Type B pancreatic cell (in vitro differentiated cells): ENCODE measurements at regions not wholly inside any gene's neighbourhood (a gene's known extent, or its start where the extent isn't known, plus 50 kb on each side); places are given as distances from the start of the nearest gene placed in this dataset.

Source experiments
- DNase-seq: peaks from one replicate; pipeline ENCODE4 v3.0.0; 2021; ENCODE audit warnings: mixed read lengths; ENCODE audit not compliant: unreplicated experiment; ENCODE audit errors: extremely low spot score
- H3K27ac Mint-ChIP-seq: 2 replicates; pipeline ENCODE4 v1.8.0; 2021; ENCODE audit warnings: mild to moderate bottlenecking, mixed read lengths
- H3K27me3 Mint-ChIP-seq: 2 replicates; pipeline ENCODE4 v1.8.0; 2021; ENCODE audit warnings: mixed read lengths
- H3K36me3 Mint-ChIP-seq: 2 replicates; pipeline ENCODE4 v1.8.0; 2021; ENCODE audit warnings: mixed read lengths
- H3K4me1 Mint-ChIP-seq: one replicate; pipeline ENCODE4 v1.8.0; 2021; ENCODE audit warnings: mixed read lengths; ENCODE audit not compliant: unreplicated experiment
- H3K4me3 Mint-ChIP-seq: 2 replicates; pipeline ENCODE4 v1.8.0; 2021; ENCODE audit warnings: mild to moderate bottlenecking, mixed read lengths
- H3K9me3 Mint-ChIP-seq: 2 replicates; pipeline ENCODE4 v1.8.0; 2021; ENCODE audit warnings: mixed read lengths
- TF ChIP-seq, protein P1 (sequence below): fragments of 200-600 bp; sonication (generic); conservative IDR thresholded peaks from 2 replicates; pipeline ENCODE4 v1.5.0; 2021; ENCODE audit warnings: antibody characterized with exemption, mild to moderate bottlenecking

DNA sequence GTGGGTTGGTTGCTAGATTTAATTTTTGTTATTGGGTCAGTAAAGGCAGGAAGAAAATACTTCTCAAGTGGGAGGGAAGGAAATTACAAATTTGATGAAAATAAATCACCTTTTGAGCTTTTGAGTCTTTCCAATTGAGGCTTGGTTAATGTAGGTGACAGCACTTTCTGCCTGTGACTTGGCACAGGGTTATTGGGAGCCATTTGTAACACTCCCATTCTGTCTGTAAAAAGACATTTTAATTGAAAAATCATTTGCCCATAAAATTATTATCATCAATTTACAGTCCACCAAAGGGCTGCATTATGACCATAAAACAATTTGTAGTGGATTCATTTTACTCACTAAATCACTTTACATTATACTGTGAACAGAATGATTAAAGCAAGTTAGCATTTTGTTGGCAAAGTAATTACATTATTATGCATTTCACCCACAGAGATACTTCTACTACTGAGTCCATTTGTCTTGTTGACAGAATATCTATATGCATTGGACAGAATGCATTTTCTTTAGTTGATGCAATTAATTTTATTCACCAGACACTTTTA lies 974.6 kb downstream of the UQCRFS1 start:
- Mint-ChIP-seq H3K27ac (no peak overlapping the region), H3K27me3 (peaks cover 20% of the 10 kb centered on the region), H3K36me3 (no peaks in the 10 kb centered on the region), H3K4me1 (peaks cover 8% of the 10 kb centered on the region), H3K9me3 (no peaks in the 10 kb centered on the region), H3K4me3 (no peak overlapping the region)
- TF ChIP-seq, protein P1, sequence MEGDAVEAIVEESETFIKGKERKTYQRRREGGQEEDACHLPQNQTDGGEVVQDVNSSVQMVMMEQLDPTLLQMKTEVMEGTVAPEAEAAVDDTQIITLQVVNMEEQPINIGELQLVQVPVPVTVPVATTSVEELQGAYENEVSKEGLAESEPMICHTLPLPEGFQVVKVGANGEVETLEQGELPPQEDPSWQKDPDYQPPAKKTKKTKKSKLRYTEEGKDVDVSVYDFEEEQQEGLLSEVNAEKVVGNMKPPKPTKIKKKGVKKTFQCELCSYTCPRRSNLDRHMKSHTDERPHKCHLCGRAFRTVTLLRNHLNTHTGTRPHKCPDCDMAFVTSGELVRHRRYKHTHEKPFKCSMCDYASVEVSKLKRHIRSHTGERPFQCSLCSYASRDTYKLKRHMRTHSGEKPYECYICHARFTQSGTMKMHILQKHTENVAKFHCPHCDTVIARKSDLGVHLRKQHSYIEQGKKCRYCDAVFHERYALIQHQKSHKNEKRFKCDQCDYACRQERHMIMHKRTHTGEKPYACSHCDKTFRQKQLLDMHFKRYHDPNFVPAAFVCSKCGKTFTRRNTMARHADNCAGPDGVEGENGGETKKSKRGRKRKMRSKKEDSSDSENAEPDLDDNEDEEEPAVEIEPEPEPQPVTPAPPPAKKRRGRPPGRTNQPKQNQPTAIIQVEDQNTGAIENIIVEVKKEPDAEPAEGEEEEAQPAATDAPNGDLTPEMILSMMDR: no peak
- DNase-seq: no peak

DNA sequence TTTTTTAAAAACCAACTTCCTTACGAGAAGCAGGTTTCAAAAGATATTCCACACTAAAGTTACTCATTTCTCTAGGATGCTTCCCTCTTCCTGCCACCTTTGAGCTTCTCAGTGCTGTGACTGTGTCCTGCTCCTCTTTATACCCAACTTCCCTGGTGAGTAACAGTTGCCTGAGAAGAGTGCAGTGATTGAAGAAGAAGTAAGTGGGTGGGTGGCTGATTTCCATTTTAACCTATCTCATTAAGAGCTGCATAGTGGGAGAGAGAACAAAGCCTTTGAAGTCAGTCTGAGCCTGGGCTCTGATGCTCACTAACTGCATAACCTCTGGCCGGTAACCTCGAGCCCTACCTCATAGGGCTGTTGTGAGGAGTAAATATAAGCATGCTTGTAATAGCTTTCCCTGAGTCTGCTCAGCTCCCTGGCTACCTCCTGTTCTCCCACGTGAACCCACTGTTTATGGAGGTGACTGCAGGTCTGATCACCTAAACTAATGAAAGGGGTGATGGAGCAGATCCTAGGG lies 977.3 kb downstream of the UQCRFS1 start:
- Mint-ChIP-seq H3K36me3 (no peaks in the 10 kb centered on the region), H3K4me3 (no peak overlapping the region), H3K4me1 (peaks cover 13% of the 10 kb centered on the region), H3K27ac (no peak overlapping the region), H3K27me3 (peaks cover 20% of the 10 kb centered on the region), H3K9me3 (no peaks in the 10 kb centered on the region)
- no peak for DNase-seq
- TF ChIP-seq, protein P1: no peak

DNA sequence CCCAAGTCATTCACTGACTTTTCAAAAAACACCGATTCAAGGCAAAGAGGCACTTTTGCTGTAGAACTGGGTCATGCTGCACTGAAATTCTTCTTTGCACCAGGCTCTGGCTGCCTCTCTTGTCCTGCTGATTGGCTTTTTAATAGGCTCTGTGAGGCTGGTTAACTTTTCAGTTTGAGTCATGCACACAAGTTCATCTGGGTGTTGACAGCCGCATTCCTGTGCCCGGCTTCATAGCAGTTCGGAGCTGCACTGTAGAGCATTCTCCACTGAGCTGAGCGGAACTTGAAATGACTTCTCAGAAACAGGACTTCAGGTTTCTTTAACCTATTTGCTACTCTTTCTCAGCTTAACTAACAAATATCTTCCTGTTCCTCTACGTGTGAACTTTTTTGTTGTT lies 978.3 kb downstream of the UQCRFS1 start:
- Mint-ChIP-seq H3K4me1 (peaks cover 16% of the 10 kb centered on the region), H3K9me3 (no peaks in the 10 kb centered on the region), H3K36me3 (no peaks in the 10 kb centered on the region), H3K27ac (peak overlapping the region; percentile 55), H3K4me3 (peak overlapping the region; percentile 35), H3K27me3 (peaks cover 20% of the 10 kb centered on the region)
- DNase-seq: no peak
- TF ChIP-seq, protein P1: no peak

DNA sequence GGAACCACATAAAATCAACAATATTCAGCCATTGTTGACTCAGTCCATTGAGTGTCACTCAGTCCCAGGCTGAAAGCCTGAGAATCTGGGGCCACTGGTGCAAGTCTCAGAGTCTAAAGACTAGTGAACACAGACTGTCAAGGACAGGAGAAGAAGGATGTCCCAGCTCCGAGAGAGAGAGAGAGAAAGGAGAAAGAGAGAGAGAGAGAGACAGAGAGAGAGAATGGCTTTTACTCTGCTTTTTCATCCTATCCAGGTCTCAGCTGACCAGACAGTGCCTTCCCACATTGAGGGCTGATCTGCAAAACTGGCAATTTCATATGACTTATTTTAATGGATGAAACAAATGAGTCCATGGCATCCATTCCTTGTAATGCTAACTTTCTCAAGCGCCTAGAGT lies 984.1 kb downstream of the UQCRFS1 start:
- Mint-ChIP-seq H3K9me3 (no peaks in the 10 kb centered on the region), H3K4me3 (no peak overlapping the region), H3K27ac (no peak overlapping the region), H3K36me3 (no peaks in the 10 kb centered on the region), H3K4me1 (peaks cover 11% of the 10 kb centered on the region), H3K27me3 (peaks cover 18% of the 10 kb centered on the region)
- TF ChIP-seq, protein P1: no peak
- no peak for DNase-seq

DNA sequence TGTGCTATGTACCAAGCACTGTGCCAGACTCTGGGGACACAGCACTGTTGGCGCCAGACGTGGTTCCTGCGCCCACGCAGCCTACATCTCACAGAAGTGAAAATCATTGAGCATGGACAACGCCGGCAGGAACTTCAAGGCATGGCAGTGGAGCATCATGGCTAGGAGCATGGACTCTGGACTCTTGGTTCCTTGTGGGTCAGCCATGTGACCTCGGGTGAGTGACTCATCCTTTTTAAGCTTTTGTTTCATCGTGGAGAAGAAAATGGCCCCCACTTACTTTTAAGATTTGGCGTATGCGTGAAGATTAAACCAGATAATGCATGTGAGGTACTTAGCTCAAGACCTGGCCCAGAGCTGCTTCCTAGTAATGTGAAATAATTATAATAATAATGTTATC lies 988.5 kb downstream of the UQCRFS1 start:
- no peak overlapping the region for H3K27ac Mint-ChIP-seq
- TF ChIP-seq, protein P1: no peak
- H3K36me3 Mint-ChIP-seq: no peaks in the 10 kb centered on the region
- peaks cover 37% of the 10 kb centered on the region for H3K27me3 Mint-ChIP-seq
- no peaks in the 10 kb centered on the region for H3K9me3 Mint-ChIP-seq
- DNase-seq: no peak
- H3K4me1 Mint-ChIP-seq: no peaks in the 10 kb centered on the region
- no peak overlapping the region for H3K4me3 Mint-ChIP-seq
